ENCODE measurements at regions not wholly inside any gene's neighbourhood (a gene's known extent, or its start where the extent isn't known, plus 50 kb on each side); places are given as distances from the start of the nearest gene placed in this dataset.

DNA sequence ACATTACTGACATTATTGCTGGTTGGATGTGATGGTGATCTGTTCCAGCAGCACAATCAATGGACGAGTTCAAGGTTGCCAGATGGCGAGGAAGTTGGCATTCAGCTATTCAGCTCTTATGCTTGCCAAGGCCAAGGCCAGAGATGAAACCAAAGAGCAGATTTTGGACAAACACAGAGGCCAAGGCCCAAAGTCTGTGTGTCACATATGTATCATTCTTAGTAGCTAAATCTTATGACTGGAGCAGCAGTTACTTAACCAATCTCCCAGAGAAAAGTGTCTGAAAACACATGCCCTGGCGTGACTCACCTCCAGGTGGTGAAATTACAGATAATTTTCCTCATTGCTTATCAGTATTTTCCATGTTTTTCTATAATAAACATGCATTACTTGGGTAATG, 189.0 kb upstream of the EGFLAM start:
- TF ChIP-seq CTCF (IDR thresholded peaks at IDR 0.05) (no peak), POLR2A (IDR thresholded peaks at IDR 0.05) (no peak), POLR2AphosphoS5 (IDR thresholded peaks at IDR 0.05) (no peak)
- Histone ChIP-seq H3K27me3 (replicated peaks; ENCODE audit: insufficient read depth) (no peaks in the 10 kb centered on the region), H3K9me3 (no peaks in the 10 kb centered on the region), H3K27ac (no peak overlapping the region), H3K4me1 (replicated peaks) (no peaks in the 10 kb centered on the region), H3K36me3 (no peaks in the 10 kb centered on the region), H3K4me3 (no peak overlapping the region)
- DNase-seq (ENCODE audit: low spot score), result no peak
- WGBS, result 84% methylated on average over 3 of the region's 3 CpGs
- intact Hi-C loops (cut with DNase I), result no loop called here

GRCh38 chr5:38060354-38060753, 198.0 kb upstream of the EGFLAM start:
- WGBS, result 57% methylated on average over 2 of the region's 2 CpGs
- no peaks in the 10 kb centered on the region for H3K4me1 ChIP-seq (replicated peaks)
- no peaks in the 10 kb centered on the region for H3K27me3 ChIP-seq (replicated peaks; ENCODE audit: insufficient read depth)
- DNase-seq (ENCODE audit: low spot score), result no peak
- TF ChIP-seq POLR2AphosphoS5 (IDR thresholded peaks at IDR 0.05), result no peak
- no peak for TF ChIP-seq POLR2A (IDR thresholded peaks at IDR 0.05)
- no peak for TF ChIP-seq CTCF (IDR thresholded peaks at IDR 0.05)
- no peak overlapping the region for H3K4me3 ChIP-seq
- no peak overlapping the region for H3K27ac ChIP-seq
- H3K36me3 ChIP-seq, result no peaks in the 10 kb centered on the region
- intact Hi-C loops (cut with DNase I), result no loop called here
- no peaks in the 10 kb centered on the region for H3K9me3 ChIP-seq

DNA sequence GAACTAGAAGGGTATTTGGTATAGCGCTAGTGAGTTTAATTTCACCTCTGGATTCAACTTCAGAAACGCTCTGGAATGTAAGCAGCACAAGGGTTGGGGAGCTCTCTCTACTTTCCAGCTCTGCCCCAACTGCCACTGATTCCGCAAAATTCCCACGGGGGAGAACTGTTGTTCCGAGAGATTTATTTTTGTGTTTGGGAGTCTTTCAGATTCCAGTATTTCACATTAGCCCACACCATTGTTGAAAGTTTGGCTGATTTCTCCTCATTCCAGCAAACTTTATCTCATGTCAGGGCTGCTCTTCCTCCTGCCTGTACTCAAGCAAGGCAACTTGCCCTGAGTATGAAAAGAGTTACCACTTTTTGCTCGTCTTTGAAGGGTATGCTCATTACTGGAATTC, 198.5 kb upstream of the EGFLAM start:
- no peaks in the 10 kb centered on the region for H3K4me1 ChIP-seq (replicated peaks)
- 84% methylated on average over 6 of the region's 6 CpGs for WGBS
- H3K9me3 ChIP-seq, result no peaks in the 10 kb centered on the region
- no peak for TF ChIP-seq CTCF (IDR thresholded peaks at IDR 0.05)
- TF ChIP-seq POLR2AphosphoS5 (IDR thresholded peaks at IDR 0.05), result no peak
- no peak for TF ChIP-seq POLR2A (IDR thresholded peaks at IDR 0.05)
- intact Hi-C loops (cut with DNase I), result no loop called here
- H3K36me3 ChIP-seq, result no peaks in the 10 kb centered on the region
- no peak for DNase-seq (ENCODE audit: low spot score)
- H3K27ac ChIP-seq, result no peak overlapping the region
- no peaks in the 10 kb centered on the region for H3K27me3 ChIP-seq (replicated peaks; ENCODE audit: insufficient read depth)
- no peak overlapping the region for H3K4me3 ChIP-seq

- TF ChIP-seq CTCF (IDR thresholded peaks at IDR 0.05), result no peak
- TF ChIP-seq POLR2A (IDR thresholded peaks at IDR 0.05), result no peak
- no peak for TF ChIP-seq POLR2AphosphoS5 (IDR thresholded peaks at IDR 0.05)
- Histone ChIP-seq H3K36me3 (no peaks in the 10 kb centered on the region), H3K27me3 (replicated peaks; ENCODE audit: insufficient read depth) (no peaks in the 10 kb centered on the region), H3K9me3 (no peaks in the 10 kb centered on the region), H3K4me1 (replicated peaks) (no peaks in the 10 kb centered on the region), H3K4me3 (no peak overlapping the region), H3K27ac (no peak overlapping the region)
- no peak for DNase-seq (ENCODE audit: low spot score)
- intact Hi-C loops (cut with DNase I), result no loop called here
- WGBS, result 74% methylated on average over 12 of the region's 12 CpGs
Measured at GRCh38 chr5:38051711-38052511, 206.4 kb upstream of the EGFLAM start.

DNA sequence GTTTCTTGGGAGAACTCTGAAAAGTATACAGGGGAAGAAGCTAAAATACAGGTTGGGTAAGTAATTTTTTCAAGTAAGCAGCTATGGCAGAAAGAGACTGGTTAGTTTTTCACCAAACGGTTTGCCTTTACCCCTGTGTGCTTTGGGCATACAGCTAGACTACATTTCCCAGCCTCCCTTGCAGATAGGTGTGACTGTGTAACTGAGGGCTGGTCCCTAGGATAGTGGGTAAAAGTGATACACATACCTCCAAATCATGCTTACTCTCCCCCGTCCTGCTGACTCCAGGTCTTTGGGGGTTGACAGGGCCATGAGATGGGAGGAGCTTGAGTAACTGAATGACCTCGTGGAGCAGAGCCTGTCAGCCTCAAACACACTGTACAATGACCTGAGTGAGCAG, 208.6 kb upstream of the GDNF start:
- intact Hi-C loops (cut with DNase I), result no loop called here

More for the DNA sequence above, 208.6 kb upstream of the GDNF start:
- no peaks in the 10 kb centered on the region for H3K9me3 ChIP-seq
- DNase-seq (ENCODE audit: low spot score), result no peak
- 91% methylated on average over 3 of the region's 3 CpGs for WGBS
- H3K27me3 ChIP-seq (replicated peaks; ENCODE audit: insufficient read depth), result no peaks in the 10 kb centered on the region
- no peaks in the 10 kb centered on the region for H3K4me1 ChIP-seq (replicated peaks)
- TF ChIP-seq CTCF (IDR thresholded peaks at IDR 0.05), result no peak
- no peak for TF ChIP-seq POLR2AphosphoS5 (IDR thresholded peaks at IDR 0.05)
- TF ChIP-seq POLR2A (IDR thresholded peaks at IDR 0.05), result no peak
- H3K27ac ChIP-seq, result no peak overlapping the region
- no peaks in the 10 kb centered on the region for H3K36me3 ChIP-seq
- H3K4me3 ChIP-seq, result no peak overlapping the region
